Mammary epithelial cell (primary cell): ENCODE measurements at regions not wholly inside any gene's neighbourhood (a gene's known extent, or its start where the extent isn't known, plus 50 kb on each side); places are given as distances from the start of the nearest gene placed in this dataset.

Experiments
- CTCF ChIP-seq, 2 donors: IDR thresholded peaks in 1 of 2; conservative IDR thresholded peaks in 1 of 2; 2 replicates each; pipeline ENCODE4 v1.5.1; 2011 to 2012; ENCODE audit warnings: inconsistent platforms in 2 of 2, low read length in 2 of 2, mild to moderate bottlenecking in 2 of 2, control low read depth in 1 of 2, low read depth in 1 of 2; ENCODE audit not compliant: insufficient read depth in 1 of 2; ENCODE audit errors: extremely low read depth in 1 of 2
- EZH2 ChIP-seq: IDR thresholded peaks from 2 replicates; pipeline ENCODE4 v1.6.1; 2012; ENCODE audit warnings: low read length, inconsistent platforms, borderline replicate concordance

GRCh38 chr11:129729823-129730222 lies 85.8 kb upstream of the TMEM45B start:
- TF ChIP-seq CTCF (conservative IDR thresholded peaks at IDR 0.05 in 1 of 2, IDR thresholded peaks at IDR 0.05 in 1 of 2; ENCODE audit: extremely low read depth in 1 of 2, insufficient read depth in 1 of 2, low read depth in 1 of 2, low read length in 2 of 2): no peak
- no peak for TF ChIP-seq EZH2
